ENCODE measurements at regions not wholly inside any gene's neighbourhood (a gene's known extent, or its start where the extent isn't known, plus 50 kb on each side); places are given as distances from the start of the nearest gene placed in this dataset.
A peak's percentile ranks its signal among the peaks of the same experiment; 100 is the strongest.
"Not testable (repeated sequence)": the region's sequence is repeated elsewhere in the genome, so short reads cannot be mapped to it uniquely, and the experiment has no call there.

GRCh38 chr16:60363566-60363965, 1629.5 kb upstream of the GOT2 start:
- DNase-seq (ENCODE audit: low read depth) = no peak
- TF ChIP-seq CTCF (conservative IDR thresholded peaks at IDR 0.05; ENCODE audit: low read depth, low read length) = no peak
- H3K4me3 ChIP-seq (ENCODE audit: low read length) = no peak overlapping the region

GRCh38 chr16:60359866-60360265, 1625.8 kb upstream of the GOT2 start:
- not testable (repeated sequence) for DNase-seq (ENCODE audit: low read depth)

GRCh38 chr16:60359412-60359811, 1625.3 kb upstream of the GOT2 start:
- H3K4me3 ChIP-seq (ENCODE audit: low read length); DNase-seq (ENCODE audit: low read depth): not testable (repeated sequence)

More at GRCh38 chr16:60359866-60360265, 1625.8 kb upstream of the GOT2 start:
- not testable (repeated sequence) for H3K4me3 ChIP-seq (ENCODE audit: low read length)

GRCh38 chr16:60357876-60358522, 1623.9 kb upstream of the GOT2 start:
- DNase-seq (ENCODE audit: low read depth); H3K4me3 ChIP-seq (ENCODE audit: low read length): not testable (repeated sequence)

- H3K4me3 ChIP-seq (ENCODE audit: low read length) = no peak overlapping the region
- peak; percentile 11 for DNase-seq (ENCODE audit: low read depth)
- no peak for TF ChIP-seq CTCF (conservative IDR thresholded peaks at IDR 0.05; ENCODE audit: low read depth, low read length)
Measured at GRCh38 chr16:60346256-60346655, 1612.1 kb upstream of the GOT2 start.

GRCh38 chr16:60337671-60338070, 1603.6 kb upstream of the GOT2 start:
- no peak overlapping the region for H3K4me3 ChIP-seq (ENCODE audit: low read length)
- DNase-seq (ENCODE audit: low read depth) = peak; percentile 93
- TF ChIP-seq CTCF (conservative IDR thresholded peaks at IDR 0.05; ENCODE audit: low read depth, low read length) = no peak

GRCh38 chr16:60331168-60331567, 1597.1 kb upstream of the GOT2 start:
- H3K4me3 ChIP-seq (ENCODE audit: low read length) = no peak overlapping the region
- TF ChIP-seq CTCF (conservative IDR thresholded peaks at IDR 0.05; ENCODE audit: low read depth, low read length) = no peak
- no peak for DNase-seq (ENCODE audit: low read depth)

- H3K4me3 ChIP-seq (ENCODE audit: low read length) = no peak overlapping the region
- DNase-seq (ENCODE audit: low read depth) = no peak
- TF ChIP-seq CTCF (conservative IDR thresholded peaks at IDR 0.05; ENCODE audit: low read depth, low read length) = no peak
Measured at GRCh38 chr16:60329108-60329507, 1595.0 kb upstream of the GOT2 start.

- no peak overlapping the region for H3K4me3 ChIP-seq (ENCODE audit: low read length)
- TF ChIP-seq CTCF (conservative IDR thresholded peaks at IDR 0.05; ENCODE audit: low read depth, low read length) = no peak
- no peak for DNase-seq (ENCODE audit: low read depth)
Measured at GRCh38 chr16:60328152-60328551, 1594.0 kb upstream of the GOT2 start.
